ENCODE measurements at regions not wholly inside any gene's neighbourhood (a gene's known extent, or its start where the extent isn't known, plus 50 kb on each side); places are given as distances from the start of the nearest gene placed in this dataset.

DNA sequence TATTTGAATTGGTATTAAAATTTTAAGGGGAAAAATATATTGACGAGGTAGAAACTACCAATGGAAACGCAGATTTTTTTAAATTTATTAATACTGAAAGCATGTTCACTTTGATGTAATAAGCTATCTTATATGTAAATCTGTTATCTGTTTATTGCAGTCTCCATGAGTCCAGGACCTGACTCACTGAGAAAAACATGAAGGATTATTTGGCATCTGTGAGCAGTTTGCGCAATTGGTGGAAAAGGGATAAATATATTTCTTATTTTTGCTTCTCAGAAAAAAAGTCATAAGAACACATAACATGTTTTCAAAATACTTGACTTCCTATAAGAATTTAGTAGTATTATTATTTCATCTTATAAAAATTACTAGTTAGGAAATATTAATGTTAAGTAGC, 561.4 kb downstream of the ADCYAP1 start:
- FAIRE-seq (no peak), DNase-seq (ENCODE audit: low read depth) (no peak)
- Histone ChIP-seq H3K27me3 (ENCODE audit: control insufficient read depth, insufficient read depth, low read length) (no peaks in the 10 kb centered on the region), H3K36me3 (ENCODE audit: control insufficient read depth, insufficient read depth, low read length) (no peaks in the 10 kb centered on the region), H3K4me3 (ENCODE audit: low read depth, low read length) (no peak overlapping the region)
- TF ChIP-seq, protein P1, sequence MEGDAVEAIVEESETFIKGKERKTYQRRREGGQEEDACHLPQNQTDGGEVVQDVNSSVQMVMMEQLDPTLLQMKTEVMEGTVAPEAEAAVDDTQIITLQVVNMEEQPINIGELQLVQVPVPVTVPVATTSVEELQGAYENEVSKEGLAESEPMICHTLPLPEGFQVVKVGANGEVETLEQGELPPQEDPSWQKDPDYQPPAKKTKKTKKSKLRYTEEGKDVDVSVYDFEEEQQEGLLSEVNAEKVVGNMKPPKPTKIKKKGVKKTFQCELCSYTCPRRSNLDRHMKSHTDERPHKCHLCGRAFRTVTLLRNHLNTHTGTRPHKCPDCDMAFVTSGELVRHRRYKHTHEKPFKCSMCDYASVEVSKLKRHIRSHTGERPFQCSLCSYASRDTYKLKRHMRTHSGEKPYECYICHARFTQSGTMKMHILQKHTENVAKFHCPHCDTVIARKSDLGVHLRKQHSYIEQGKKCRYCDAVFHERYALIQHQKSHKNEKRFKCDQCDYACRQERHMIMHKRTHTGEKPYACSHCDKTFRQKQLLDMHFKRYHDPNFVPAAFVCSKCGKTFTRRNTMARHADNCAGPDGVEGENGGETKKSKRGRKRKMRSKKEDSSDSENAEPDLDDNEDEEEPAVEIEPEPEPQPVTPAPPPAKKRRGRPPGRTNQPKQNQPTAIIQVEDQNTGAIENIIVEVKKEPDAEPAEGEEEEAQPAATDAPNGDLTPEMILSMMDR (IDR thresholded peaks at IDR 0.05; ENCODE audit: insufficient read depth, low read length, severe bottlenecking): no peak

- TF ChIP-seq, protein P1 (IDR thresholded peaks at IDR 0.05; ENCODE audit: insufficient read depth, low read length, severe bottlenecking): no peak
- no peak overlapping the region for H3K4me3 ChIP-seq (ENCODE audit: low read depth, low read length)
- H3K27me3 ChIP-seq (ENCODE audit: control insufficient read depth, insufficient read depth, low read length): no peaks in the 10 kb centered on the region
- no peak for FAIRE-seq
- no peak for DNase-seq (ENCODE audit: low read depth)
- no peaks in the 10 kb centered on the region for H3K36me3 ChIP-seq (ENCODE audit: control insufficient read depth, insufficient read depth, low read length)
Observed at GRCh38 chr18:1467461-1467964, 562.8 kb downstream of the ADCYAP1 start.

GRCh38 chr18:1468550-1468949, 563.9 kb downstream of the ADCYAP1 start:
- DNase-seq (ENCODE audit: low read depth) (no peak), FAIRE-seq (no peak)
- Histone ChIP-seq H3K4me3 (ENCODE audit: low read depth, low read length) (no peak overlapping the region), H3K27me3 (ENCODE audit: control insufficient read depth, insufficient read depth, low read length) (no peaks in the 10 kb centered on the region), H3K36me3 (ENCODE audit: control insufficient read depth, insufficient read depth, low read length) (no peaks in the 10 kb centered on the region)
- TF ChIP-seq, protein P1 (IDR thresholded peaks at IDR 0.05; ENCODE audit: insufficient read depth, low read length, severe bottlenecking): no peak

DNA sequence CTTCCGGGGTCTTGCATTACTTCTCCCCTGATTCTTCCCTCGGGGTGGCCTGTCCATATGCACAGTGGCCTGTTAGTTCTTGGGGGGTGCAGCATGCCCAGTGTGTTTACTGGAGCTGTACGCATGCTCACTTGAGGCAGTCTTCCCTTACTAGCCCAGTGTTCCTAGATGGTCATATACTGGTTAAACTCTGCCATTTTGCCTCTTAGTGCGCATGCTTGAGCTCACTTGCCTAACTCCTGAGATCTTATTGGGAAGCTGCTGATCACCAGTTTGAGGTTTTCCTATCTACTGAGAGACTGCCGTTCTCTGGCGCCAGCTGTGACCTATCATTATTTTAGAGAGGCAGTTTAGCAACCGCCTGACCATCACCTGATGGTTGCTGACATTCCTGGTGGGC, 571.2 kb downstream of the ADCYAP1 start:
- Histone ChIP-seq H3K4me3 (ENCODE audit: low read depth, low read length) (no peak overlapping the region), H3K27me3 (ENCODE audit: control insufficient read depth, insufficient read depth, low read length) (no peaks in the 10 kb centered on the region), H3K36me3 (ENCODE audit: control insufficient read depth, insufficient read depth, low read length) (no peaks in the 10 kb centered on the region)
- no peak for FAIRE-seq
- DNase-seq (ENCODE audit: low read depth): no peak
- TF ChIP-seq, protein P1 (IDR thresholded peaks at IDR 0.05; ENCODE audit: insufficient read depth, low read length, severe bottlenecking): no peak

DNA sequence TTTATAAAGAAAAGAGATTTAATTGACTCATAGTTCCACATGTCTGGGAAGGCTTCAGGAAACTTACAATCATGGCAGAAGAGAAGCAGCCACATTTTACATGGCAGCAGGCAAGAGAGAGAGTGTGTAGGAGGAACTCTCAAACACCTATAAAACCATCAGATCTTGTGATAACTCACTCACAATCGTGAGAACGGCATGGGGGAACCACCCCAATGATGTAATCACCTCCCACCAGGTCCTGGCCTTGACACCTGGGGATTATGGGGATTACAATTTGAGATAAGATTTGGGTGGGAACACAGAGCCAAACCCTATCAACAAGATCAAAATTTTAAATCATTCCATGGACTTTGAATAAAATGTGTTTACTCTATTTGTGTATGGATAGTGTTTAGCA, 575.6 kb downstream of the ADCYAP1 start:
- Histone ChIP-seq H3K36me3 (ENCODE audit: control insufficient read depth, insufficient read depth, low read length) (no peaks in the 10 kb centered on the region), H3K27me3 (ENCODE audit: control insufficient read depth, insufficient read depth, low read length) (no peaks in the 10 kb centered on the region), H3K4me3 (ENCODE audit: low read depth, low read length) (no peak overlapping the region)
- no peak for DNase-seq (ENCODE audit: low read depth)
- TF ChIP-seq, protein P1 (IDR thresholded peaks at IDR 0.05; ENCODE audit: insufficient read depth, low read length, severe bottlenecking): no peak
- FAIRE-seq: no peak

- no peak overlapping the region for H3K4me3 ChIP-seq (ENCODE audit: low read depth, low read length)
- no peak for DNase-seq (ENCODE audit: low read depth)
- H3K36me3 ChIP-seq (ENCODE audit: control insufficient read depth, insufficient read depth, low read length): no peaks in the 10 kb centered on the region
- TF ChIP-seq, protein P1 (IDR thresholded peaks at IDR 0.05; ENCODE audit: insufficient read depth, low read length, severe bottlenecking): no peak
- H3K27me3 ChIP-seq (ENCODE audit: control insufficient read depth, insufficient read depth, low read length): no peaks in the 10 kb centered on the region
- FAIRE-seq: no peak
Observed at GRCh38 chr18:1481577-1481976, 576.9 kb downstream of the ADCYAP1 start.

Measured in bronchial epithelial cell (primary cell).